ENCODE measurements at regions not wholly inside any gene's neighbourhood (a gene's known extent, or its start where the extent isn't known, plus 50 kb on each side); places are given as distances from the start of the nearest gene placed in this dataset.

DNA sequence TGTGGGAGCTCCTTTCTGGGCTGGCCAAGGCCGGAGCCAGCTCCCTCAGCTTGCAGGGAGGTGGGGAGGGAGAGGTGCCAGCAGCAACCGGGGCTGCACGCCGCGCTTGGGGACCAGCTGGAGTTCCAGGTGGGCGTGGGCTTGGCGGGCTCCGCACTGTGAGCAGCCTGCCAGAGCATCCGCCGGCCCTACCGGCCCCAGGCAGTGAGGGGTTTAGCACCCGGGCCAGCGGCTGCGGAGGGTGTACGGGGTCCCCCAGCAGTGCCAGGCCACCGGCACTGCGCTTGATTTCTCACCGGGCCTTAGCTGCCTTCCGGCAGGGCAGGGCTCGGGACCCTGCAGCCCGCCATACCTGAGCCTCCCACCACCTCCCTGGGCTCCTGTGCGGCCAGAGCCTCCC, 651.0 kb upstream of the ARPP21 start:
- TF ChIP-seq POLR2A (IDR thresholded peaks at IDR 0.05) (no peak), POLR2AphosphoS5 (IDR thresholded peaks at IDR 0.05) (no peak)

Measured in spleen (tissue), 3 donors.